HG02884 (cell line): ENCODE measurements at regions not wholly inside any gene's neighbourhood (a gene's known extent, or its start where the extent isn't known, plus 50 kb on each side); places are given as distances from the start of the nearest gene placed in this dataset.

ENCODE experiments used
- ATAC-seq: cut with Tn5 transposase; IDR thresholded peaks from one replicate; pipeline ENCODE4 v1.9.1; 2021; ENCODE audit warnings: mild to moderate bottlenecking, moderate library complexity; ENCODE audit not compliant: unreplicated experiment

GRCh38 chr13:40458720-40458990 lies 207.8 kb downstream of the FOXO1 start:
- no peak for ATAC-seq

GRCh38 chr13:40460116-40460515 lies 206.3 kb downstream of the FOXO1 start:
- ATAC-seq: no peak

- ATAC-seq: no peak
Measured at GRCh38 chr13:40464337-40465014, 202.0 kb downstream of the FOXO1 start.

- ATAC-seq: no peak
Measured at GRCh38 chr13:40465015-40465390, 201.4 kb downstream of the FOXO1 start.

GRCh38 chr13:40466272-40466671 lies 200.2 kb downstream of the FOXO1 start:
- no peak for ATAC-seq

- no peak for ATAC-seq
Measured at GRCh38 chr13:40468227-40468838, 198.1 kb downstream of the FOXO1 start.

GRCh38 chr13:40469581-40470310 lies 196.7 kb downstream of the FOXO1 start:
- ATAC-seq: no peak

GRCh38 chr13:40470660-40471059 lies 195.8 kb downstream of the FOXO1 start:
- no peak for ATAC-seq

GRCh38 chr13:40471076-40471475 lies 195.4 kb downstream of the FOXO1 start:
- ATAC-seq: no peak

GRCh38 chr13:40471911-40472310 lies 194.5 kb downstream of the FOXO1 start:
- ATAC-seq: no peak

- no peak for ATAC-seq
Measured at GRCh38 chr13:40472427-40473220, 193.8 kb downstream of the FOXO1 start.

- ATAC-seq: no peak
Measured at GRCh38 chr13:40475617-40476016, 190.8 kb downstream of the FOXO1 start.

GRCh38 chr13:40476175-40476958 lies 190.1 kb downstream of the FOXO1 start:
- no peak for ATAC-seq

GRCh38 chr13:40477623-40478608 lies 188.5 kb downstream of the FOXO1 start:
- ATAC-seq: no peak

- ATAC-seq: no peak
Measured at GRCh38 chr13:40478775-40479174, 187.7 kb downstream of the FOXO1 start.

- ATAC-seq: no peak
Measured at GRCh38 chr13:40479196-40479845, 187.1 kb downstream of the FOXO1 start.

GRCh38 chr13:40480012-40480914 lies 186.2 kb downstream of the FOXO1 start:
- no peak for ATAC-seq

- no peak for ATAC-seq
Measured at GRCh38 chr13:40480915-40481516, 185.4 kb downstream of the FOXO1 start.
